HepG2 (cell line): ENCODE measurements at regions not wholly inside any gene's neighbourhood (a gene's known extent, or its start where the extent isn't known, plus 50 kb on each side); places are given as distances from the start of the nearest gene placed in this dataset.

Experiments
- ATAC-seq: fragments of 200-7000 bp; cut with Tn5 transposase; 3 replicates; pipeline ENCODE4 v1.9.1; 2020; ENCODE audit warnings: mild to moderate bottlenecking, moderate library complexity
- BruUV-seq: library from RNA; stranded (reverse); fragments of 400-500 nt; replicated peaks from 2 replicates; lab custom pipeline; 2021; lab: Mats Ljungman, UMichigan
- CTCF ChIA-PET: fragments of 300-600 bp; formaldehyde crosslinking; extraction: SDS; loops from one replicate; lab custom pipeline; 2021; ENCODE audit warnings: low total read pairs, inconsistent platforms, low intra/inter-chr PET ratio; lab: Yijun Ruan, JAX
- POLR2A ChIA-PET: fragments of 350-600 bp; sonication (Branson Sonifier 250); formaldehyde crosslinking; loops from one replicate; lab custom pipeline; 2020; ENCODE audit warnings: antibody characterized with exemption, inconsistent platforms; lab: Yijun Ruan, JAX
- DNase-seq: peaks from one replicate; pipeline ENCODE4 v3.0.0-alpha.2; 2015; ENCODE audit warnings: low spot score
- FAIRE-seq: peaks from 3 replicates; lab custom pipeline; 2011; peaks lifted over from hg19 to GRCh38; lab: Jason Lieb, UNC
- H2AFZ ChIP-seq: one replicate; pipeline ENCODE4 v1.6.1; 2011; ENCODE audit warnings: low read length, inconsistent platforms
- H3K27ac ChIP-seq: fragments of 300-600 bp; 3 replicates; pipeline ENCODE4 v1.8.0; 2011; ENCODE audit warnings: mixed run types, mild to moderate bottlenecking, mixed read lengths, low read length, inconsistent platforms; ENCODE audit not compliant: insufficient read depth; ENCODE audit errors: extremely low read length
- H3K27me3 ChIP-seq, 2 experiments: fragments of 200-600 bp in 1 of 2; 2 replicates in 1 of 2; 3 replicates in 1 of 2; pipeline versions ENCODE4 v1.6.0 to v1.8.0; 2011; ENCODE audit warnings: low read length in 2 of 2, mild to moderate bottlenecking in 2 of 2, moderate library complexity in 2 of 2, inconsistent platforms in 1 of 2; ENCODE audit not compliant: insufficient read depth in 2 of 2, control insufficient read depth in 1 of 2
- H3K36me3 ChIP-seq, 2 experiments: fragments of 200-600 bp in 1 of 2; replicated peaks in 1 of 2; 2 replicates in 1 of 2; 3 replicates in 1 of 2; pipeline versions ENCODE4 v1.5.1 to v1.8.0; 2011; ENCODE audit warnings: low read length in 2 of 2, inconsistent platforms in 1 of 2; ENCODE audit not compliant: insufficient read depth in 2 of 2, control insufficient read depth in 1 of 2
- H3K4me1 ChIP-seq: 2 replicates; pipeline ENCODE4 v1.5.1; 2012; ENCODE audit warnings: low read length, inconsistent platforms; ENCODE audit not compliant: insufficient read depth
- H3K4me2 ChIP-seq: 2 replicates; pipeline ENCODE4 v1.6.0; 2011; ENCODE audit warnings: low read depth, low read length, inconsistent platforms
- H3K4me3 ChIP-seq, 3 experiments: fragments of 200-600 bp in 1 of 3; sonication (generic), shearing (Covaris generic) in 1 of 3; replicated peaks in 1 of 3; 2 replicates each; pipeline ENCODE4 v1.5.1; 2011 to 2016; ENCODE audit warnings: low read length in 3 of 3, inconsistent platforms in 2 of 3, low read depth in 2 of 3, mild to moderate bottlenecking in 2 of 3, control low read depth in 1 of 3, mixed read lengths in 1 of 3; ENCODE audit not compliant: insufficient read depth in 1 of 3
- H3K79me2 ChIP-seq: one replicate; pipeline ENCODE4 v1.6.1; 2011; ENCODE audit warnings: low read length, inconsistent platforms; ENCODE audit not compliant: insufficient read depth
- H3K9ac ChIP-seq: 2 replicates; pipeline ENCODE4 v1.6.0; 2011; ENCODE audit warnings: mild to moderate bottlenecking, low read depth, low read length, inconsistent platforms; ENCODE audit not compliant: insufficient read depth
- H3K9me3 ChIP-seq: 2 replicates; pipeline ENCODE4 v1.5.1; 2012; ENCODE audit warnings: mild to moderate bottlenecking, low read length
- H4K20me1 ChIP-seq: 2 replicates; pipeline ENCODE4 v1.6.0; 2011; ENCODE audit warnings: inconsistent platforms, mild to moderate bottlenecking, low read length, moderate library complexity; ENCODE audit not compliant: insufficient read depth
- MYC ChIP-seq: sonication (generic); formaldehyde crosslinking; IDR thresholded peaks from 2 replicates; pipeline ENCODE4 v1.9.0; 2021; ENCODE audit warnings: missing genetic modification reagents, borderline replicate concordance
- NFE2L2 ChIP-seq: fragments of 150-350 bp; IDR thresholded peaks from 2 replicates; pipeline ENCODE4 v1.6.1; 2014; ENCODE audit warnings: low read length
- NFYC ChIP-seq: IDR thresholded peaks from 2 replicates; pipeline ENCODE4 v1.6.1; 2016; ENCODE audit warnings: missing genetic modification reagents, missing compliant biosample characterization
- POLR2AphosphoS2 ChIP-seq: IDR thresholded peaks from 2 replicates; pipeline ENCODE4 v1.6.1; 2011; ENCODE audit warnings: low read depth, low read length, improper control_type of control experiment
- SNAI1 ChIP-seq: sonication (generic); formaldehyde crosslinking; IDR thresholded peaks from 2 replicates; pipeline ENCODE4 v1.5.0; 2020; ENCODE audit warnings: mild to moderate bottlenecking, missing genetic modification reagents, borderline replicate concordance
- ZBTB3 ChIP-seq: sonication (generic); formaldehyde crosslinking; IDR thresholded peaks from 2 replicates; pipeline ENCODE4 v1.4.0; 2020; ENCODE audit warnings: low read depth, mild to moderate bottlenecking, moderate library complexity, missing genetic modification reagents, borderline replicate concordance
- ZNF891 ChIP-seq: sonication (generic); formaldehyde crosslinking; IDR thresholded peaks from 2 replicates; pipeline ENCODE4 v1.5.0; 2020; ENCODE audit warnings: mild to moderate bottlenecking, missing genetic modification reagents
- WGBS: methylation state at CpG from one replicate; pipeline ENCODE4 v1.1.6; 2017; ENCODE audit warnings: low lambda C conversion rate; 5-methylcytosine and 5-hydroxymethylcytosine counted together
- in situ Hi-C: cut with HindIII; loops from 2 replicates; pipeline ENCODE4 v1.10.0; 2017; ENCODE audit warnings: low pct_unique_long_range_greater_than_20kb; ENCODE audit not compliant: extremely low pct_ligation_motif_present
- intact Hi-C: fragments of 100-400 bp; cut with micrococcal nuclease; formaldehyde crosslinking; loops from one replicate; pipeline ENCODE4 v1.10.0; 2022; ENCODE audit not compliant: unreplicated experiment
- TF ChIP-seq, protein P1 (sequence below): sonication (generic); formaldehyde crosslinking; IDR thresholded peaks from 2 replicates; pipeline ENCODE4 v1.5.0; 2020; ENCODE audit warnings: mild to moderate bottlenecking, missing genetic modification reagents, borderline replicate concordance
- TF ChIP-seq, protein P2 (sequence below): sonication (generic); formaldehyde crosslinking; IDR thresholded peaks from 2 replicates; pipeline ENCODE4 v1.8.0; 2022; ENCODE audit warnings: mild to moderate bottlenecking, missing genetic modification reagents; ENCODE audit not compliant: insufficient replicate concordance

DNA sequence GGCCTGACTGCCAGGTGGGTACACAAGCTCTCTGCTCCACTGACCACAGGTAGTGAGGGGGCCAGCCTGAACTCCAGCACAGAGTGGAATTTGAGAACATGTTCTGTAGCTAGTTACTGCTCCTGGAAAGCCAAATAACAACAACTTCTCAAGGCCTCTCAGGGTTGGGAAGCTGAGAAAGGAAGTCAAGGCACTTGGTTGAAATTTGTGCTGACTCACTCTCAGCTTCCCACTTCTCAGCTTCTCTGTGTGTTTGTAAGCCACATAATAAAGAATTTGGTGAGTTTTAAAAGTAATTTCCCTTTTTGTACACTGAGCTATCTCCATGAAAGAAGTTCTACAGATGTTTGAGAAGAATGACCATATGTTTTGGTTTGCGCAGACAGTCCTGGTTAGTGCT is 234.9 kb downstream of the KTN1 start:
- no TSS peak for BruUV-seq
- no peak overlapping the region for H3K4me3 ChIP-seq
- no peak overlapping the region for H3K9ac ChIP-seq
- H3K27ac ChIP-seq: no peak overlapping the region
- no peaks in the 10 kb centered on the region for H4K20me1 ChIP-seq
- H3K4me2 ChIP-seq: no peak overlapping the region
- ChIA-PET CTCF (no interaction called here), POLR2A (no interaction called here)
- WGBS: 100% methylated on average over 1 of the region's 1 CpG
- H3K27me3 ChIP-seq: no peaks in the 10 kb centered on the region
- no peaks in the 10 kb centered on the region for H3K79me2 ChIP-seq
- H3K36me3 ChIP-seq: no peaks in the 10 kb centered on the region
- H2AFZ ChIP-seq: no peak overlapping the region
- H3K9me3 ChIP-seq: no peaks in the 10 kb centered on the region
- FAIRE-seq (no peak), DNase-seq (no peak)
- in situ Hi-C loops: no loop called here
- peak; percentile 33; the same call in 1 of the 2 replicates for TF ChIP-seq NFE2L2
- TF ChIP-seq NFYC (CRISPR knock-in tag): no peak
- no peak for TF ChIP-seq POLR2AphosphoS2
- TF ChIP-seq SNAI1: no peak
- no peak for TF ChIP-seq ZNF891 (CRISPR knock-in tag)
- TF ChIP-seq, all 625 proteins: peak for 1
- no peaks in the 10 kb centered on the region for H3K4me1 ChIP-seq
- intact Hi-C loops: no loop called here
- no peak for ATAC-seq

DNA sequence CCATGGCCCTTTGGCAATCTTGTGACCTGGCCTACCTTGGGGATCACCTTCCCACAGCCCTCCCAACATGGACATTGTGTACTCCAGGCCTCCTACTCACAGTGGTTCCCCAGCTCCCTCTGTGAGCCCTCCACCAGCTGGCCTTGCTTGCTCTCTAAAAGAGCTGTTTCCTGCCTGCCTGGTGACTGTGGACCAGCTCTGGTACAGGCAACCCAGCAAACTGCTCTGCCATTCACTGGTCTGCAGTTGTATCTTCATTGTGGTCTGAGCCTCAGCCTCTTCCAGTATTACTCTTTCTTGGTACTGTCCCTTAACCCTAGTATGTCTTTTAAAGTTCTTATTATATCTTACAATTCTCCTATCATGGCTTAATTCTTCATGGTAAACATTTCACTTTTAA is 236.2 kb downstream of the KTN1 start:
- no peaks in the 10 kb centered on the region for H3K4me1 ChIP-seq
- H3K9me3 ChIP-seq: no peaks in the 10 kb centered on the region; the same call in 1 of the 2 replicates
- H2AFZ ChIP-seq: no peak overlapping the region
- ATAC-seq: no peak
- H3K27ac ChIP-seq: no peak overlapping the region
- H3K4me3 ChIP-seq: no peak overlapping the region
- in situ Hi-C loops: no loop called here
- H3K9ac ChIP-seq: no peak overlapping the region
- ChIA-PET POLR2A (no interaction called here), CTCF (no interaction called here)
- H3K36me3 ChIP-seq: no peaks in the 10 kb centered on the region
- no peaks in the 10 kb centered on the region for H3K27me3 ChIP-seq
- no TSS peak for BruUV-seq
- no peak for DNase-seq
- H4K20me1 ChIP-seq: no peaks in the 10 kb centered on the region
- H3K79me2 ChIP-seq: no peaks in the 10 kb centered on the region
- H3K4me2 ChIP-seq: no peak overlapping the region
- intact Hi-C loops: no loop called here
- no peak for FAIRE-seq
- no peak for TF ChIP-seq ZBTB3 (CRISPR knock-in tag)
- TF ChIP-seq, protein P1, sequence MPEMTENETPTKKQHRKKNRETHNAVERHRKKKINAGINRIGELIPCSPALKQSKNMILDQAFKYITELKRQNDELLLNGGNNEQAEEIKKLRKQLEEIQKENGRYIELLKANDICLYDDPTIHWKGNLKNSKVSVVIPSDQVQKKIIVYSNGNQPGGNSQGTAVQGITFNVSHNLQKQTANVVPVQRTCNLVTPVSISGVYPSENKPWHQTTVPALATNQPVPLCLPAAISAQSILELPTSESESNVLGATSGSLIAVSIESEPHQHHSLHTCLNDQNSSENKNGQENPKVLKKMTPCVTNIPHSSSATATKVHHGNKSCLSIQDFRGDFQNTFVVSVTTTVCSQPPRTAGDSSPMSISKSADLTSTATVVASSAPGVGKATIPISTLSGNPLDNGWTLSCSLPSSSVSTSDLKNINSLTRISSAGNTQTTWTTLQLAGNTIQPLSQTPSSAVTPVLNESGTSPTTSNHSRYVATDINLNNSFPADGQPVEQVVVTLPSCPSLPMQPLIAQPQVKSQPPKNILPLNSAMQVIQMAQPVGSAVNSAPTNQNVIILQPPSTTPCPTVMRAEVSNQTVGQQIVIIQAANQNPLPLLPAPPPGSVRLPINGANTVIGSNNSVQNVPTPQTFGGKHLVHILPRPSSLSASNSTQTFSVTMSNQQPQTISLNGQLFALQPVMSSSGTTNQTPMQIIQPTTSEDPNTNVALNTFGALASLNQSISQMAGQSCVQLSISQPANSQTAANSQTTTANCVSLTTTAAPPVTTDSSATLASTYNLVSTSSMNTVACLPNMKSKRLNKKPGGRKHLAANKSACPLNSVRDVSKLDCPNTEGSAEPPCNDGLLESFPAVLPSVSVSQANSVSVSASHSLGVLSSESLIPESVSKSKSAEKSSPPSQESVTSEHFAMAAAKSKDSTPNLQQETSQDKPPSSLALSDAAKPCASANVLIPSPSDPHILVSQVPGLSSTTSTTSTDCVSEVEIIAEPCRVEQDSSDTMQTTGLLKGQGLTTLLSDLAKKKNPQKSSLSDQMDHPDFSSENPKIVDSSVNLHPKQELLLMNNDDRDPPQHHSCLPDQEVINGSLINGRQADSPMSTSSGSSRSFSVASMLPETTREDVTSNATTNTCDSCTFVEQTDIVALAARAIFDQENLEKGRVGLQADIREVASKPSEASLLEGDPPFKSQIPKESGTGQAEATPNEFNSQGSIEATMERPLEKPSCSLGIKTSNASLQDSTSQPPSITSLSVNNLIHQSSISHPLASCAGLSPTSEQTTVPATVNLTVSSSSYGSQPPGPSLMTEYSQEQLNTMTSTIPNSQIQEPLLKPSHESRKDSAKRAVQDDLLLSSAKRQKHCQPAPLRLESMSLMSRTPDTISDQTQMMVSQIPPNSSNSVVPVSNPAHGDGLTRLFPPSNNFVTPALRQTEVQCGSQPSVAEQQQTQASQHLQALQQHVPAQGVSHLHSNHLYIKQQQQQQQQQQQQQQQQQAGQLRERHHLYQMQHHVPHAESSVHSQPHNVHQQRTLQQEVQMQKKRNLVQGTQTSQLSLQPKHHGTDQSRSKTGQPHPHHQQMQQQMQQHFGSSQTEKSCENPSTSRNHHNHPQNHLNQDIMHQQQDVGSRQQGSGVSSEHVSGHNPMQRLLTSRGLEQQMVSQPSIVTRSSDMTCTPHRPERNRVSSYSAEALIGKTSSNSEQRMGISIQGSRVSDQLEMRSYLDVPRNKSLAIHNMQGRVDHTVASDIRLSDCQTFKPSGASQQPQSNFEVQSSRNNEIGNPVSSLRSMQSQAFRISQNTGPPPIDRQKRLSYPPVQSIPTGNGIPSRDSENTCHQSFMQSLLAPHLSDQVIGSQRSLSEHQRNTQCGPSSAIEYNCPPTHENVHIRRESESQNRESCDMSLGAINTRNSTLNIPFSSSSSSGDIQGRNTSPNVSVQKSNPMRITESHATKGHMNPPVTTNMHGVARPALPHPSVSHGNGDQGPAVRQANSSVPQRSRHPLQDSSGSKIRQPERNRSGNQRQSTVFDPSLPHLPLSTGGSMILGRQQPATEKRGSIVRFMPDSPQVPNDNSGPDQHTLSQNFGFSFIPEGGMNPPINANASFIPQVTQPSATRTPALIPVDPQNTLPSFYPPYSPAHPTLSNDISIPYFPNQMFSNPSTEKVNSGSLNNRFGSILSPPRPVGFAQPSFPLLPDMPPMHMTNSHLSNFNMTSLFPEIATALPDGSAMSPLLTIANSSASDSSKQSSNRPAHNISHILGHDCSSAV (CRISPR knock-in tag): no peak
- TF ChIP-seq, protein P2, sequence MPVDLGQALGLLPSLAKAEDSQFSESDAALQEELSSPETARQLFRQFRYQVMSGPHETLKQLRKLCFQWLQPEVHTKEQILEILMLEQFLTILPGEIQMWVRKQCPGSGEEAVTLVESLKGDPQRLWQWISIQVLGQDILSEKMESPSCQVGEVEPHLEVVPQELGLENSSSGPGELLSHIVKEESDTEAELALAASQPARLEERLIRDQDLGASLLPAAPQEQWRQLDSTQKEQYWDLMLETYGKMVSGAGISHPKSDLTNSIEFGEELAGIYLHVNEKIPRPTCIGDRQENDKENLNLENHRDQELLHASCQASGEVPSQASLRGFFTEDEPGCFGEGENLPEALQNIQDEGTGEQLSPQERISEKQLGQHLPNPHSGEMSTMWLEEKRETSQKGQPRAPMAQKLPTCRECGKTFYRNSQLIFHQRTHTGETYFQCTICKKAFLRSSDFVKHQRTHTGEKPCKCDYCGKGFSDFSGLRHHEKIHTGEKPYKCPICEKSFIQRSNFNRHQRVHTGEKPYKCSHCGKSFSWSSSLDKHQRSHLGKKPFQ (CRISPR knock-in tag): no peak
- TF ChIP-seq MYC (CRISPR knock-in tag): no peak
